HepG2 (cell line): ENCODE measurements at regions not wholly inside any gene's neighbourhood (a gene's known extent, or its start where the extent isn't known, plus 50 kb on each side); places are given as distances from the start of the nearest gene placed in this dataset.

Experiments
- ATAC-seq: fragments of 200-7000 bp; cut with Tn5 transposase; 3 replicates; pipeline ENCODE4 v1.9.1; 2020; ENCODE audit warnings: mild to moderate bottlenecking, moderate library complexity
- BruUV-seq: library from RNA; stranded (reverse); fragments of 400-500 nt; replicated peaks from 2 replicates; lab custom pipeline; 2021; lab: Mats Ljungman, UMichigan
- CTCF ChIA-PET: fragments of 300-600 bp; formaldehyde crosslinking; extraction: SDS; loops from one replicate; lab custom pipeline; 2021; ENCODE audit warnings: low total read pairs, inconsistent platforms, low intra/inter-chr PET ratio; lab: Yijun Ruan, JAX
- POLR2A ChIA-PET: fragments of 350-600 bp; sonication (Branson Sonifier 250); formaldehyde crosslinking; loops from one replicate; lab custom pipeline; 2020; ENCODE audit warnings: antibody characterized with exemption, inconsistent platforms; lab: Yijun Ruan, JAX
- DNase-seq: peaks from one replicate; pipeline ENCODE4 v3.0.0-alpha.2; 2015; ENCODE audit warnings: low spot score
- FAIRE-seq: peaks from 3 replicates; lab custom pipeline; 2011; peaks lifted over from hg19 to GRCh38; lab: Jason Lieb, UNC
- H2AFZ ChIP-seq: one replicate; pipeline ENCODE4 v1.6.1; 2011; ENCODE audit warnings: low read length, inconsistent platforms
- H3K27ac ChIP-seq: fragments of 300-600 bp; 3 replicates; pipeline ENCODE4 v1.8.0; 2011; ENCODE audit warnings: mixed run types, mild to moderate bottlenecking, mixed read lengths, low read length, inconsistent platforms; ENCODE audit not compliant: insufficient read depth; ENCODE audit errors: extremely low read length
- H3K27me3 ChIP-seq, 2 experiments: fragments of 200-600 bp in 1 of 2; 2 replicates in 1 of 2; 3 replicates in 1 of 2; pipeline versions ENCODE4 v1.6.0 to v1.8.0; 2011; ENCODE audit warnings: low read length in 2 of 2, mild to moderate bottlenecking in 2 of 2, moderate library complexity in 2 of 2, inconsistent platforms in 1 of 2; ENCODE audit not compliant: insufficient read depth in 2 of 2, control insufficient read depth in 1 of 2
- H3K36me3 ChIP-seq, 2 experiments: fragments of 200-600 bp in 1 of 2; replicated peaks in 1 of 2; 2 replicates in 1 of 2; 3 replicates in 1 of 2; pipeline versions ENCODE4 v1.5.1 to v1.8.0; 2011; ENCODE audit warnings: low read length in 2 of 2, inconsistent platforms in 1 of 2; ENCODE audit not compliant: insufficient read depth in 2 of 2, control insufficient read depth in 1 of 2
- H3K4me1 ChIP-seq: 2 replicates; pipeline ENCODE4 v1.5.1; 2012; ENCODE audit warnings: low read length, inconsistent platforms; ENCODE audit not compliant: insufficient read depth
- H3K4me2 ChIP-seq: 2 replicates; pipeline ENCODE4 v1.6.0; 2011; ENCODE audit warnings: low read depth, low read length, inconsistent platforms
- H3K4me3 ChIP-seq, 3 experiments: fragments of 200-600 bp in 1 of 3; sonication (generic), shearing (Covaris generic) in 1 of 3; replicated peaks in 1 of 3; 2 replicates each; pipeline ENCODE4 v1.5.1; 2011 to 2016; ENCODE audit warnings: low read length in 3 of 3, inconsistent platforms in 2 of 3, low read depth in 2 of 3, mild to moderate bottlenecking in 2 of 3, control low read depth in 1 of 3, mixed read lengths in 1 of 3; ENCODE audit not compliant: insufficient read depth in 1 of 3
- H3K79me2 ChIP-seq: one replicate; pipeline ENCODE4 v1.6.1; 2011; ENCODE audit warnings: low read length, inconsistent platforms; ENCODE audit not compliant: insufficient read depth
- H3K9ac ChIP-seq: 2 replicates; pipeline ENCODE4 v1.6.0; 2011; ENCODE audit warnings: mild to moderate bottlenecking, low read depth, low read length, inconsistent platforms; ENCODE audit not compliant: insufficient read depth
- H3K9me3 ChIP-seq: 2 replicates; pipeline ENCODE4 v1.5.1; 2012; ENCODE audit warnings: mild to moderate bottlenecking, low read length
- H4K20me1 ChIP-seq: 2 replicates; pipeline ENCODE4 v1.6.0; 2011; ENCODE audit warnings: inconsistent platforms, mild to moderate bottlenecking, low read length, moderate library complexity; ENCODE audit not compliant: insufficient read depth
- ARNT2 ChIP-seq: sonication (generic); formaldehyde crosslinking; IDR thresholded peaks from 2 replicates; pipeline ENCODE4 v1.8.0; 2022; ENCODE audit warnings: mild to moderate bottlenecking, low read depth, missing genetic modification reagents, moderate library complexity
- GLI4 ChIP-seq: sonication (generic); formaldehyde crosslinking; IDR thresholded peaks from 2 replicates; pipeline ENCODE4 v1.5.1; 2020; ENCODE audit warnings: missing genetic modification reagents, mild to moderate bottlenecking, moderate library complexity, borderline replicate concordance
- KAT2B ChIP-seq: fragments of 150-350 bp; IDR thresholded peaks from 2 replicates; pipeline ENCODE4 v1.6.1; 2014; ENCODE audit warnings: low read depth, low read length, borderline replicate concordance
- MAFG ChIP-seq: sonication (generic); formaldehyde crosslinking; IDR thresholded peaks from 2 replicates; pipeline ENCODE4 v1.5.1; 2020; ENCODE audit warnings: mild to moderate bottlenecking, missing genetic modification reagents
- NFIB ChIP-seq: sonication (generic); formaldehyde crosslinking; IDR thresholded peaks from 2 replicates; pipeline ENCODE4 v1.9.0; 2021; ENCODE audit warnings: missing genetic modification reagents, mild to moderate bottlenecking, borderline replicate concordance
- SKI ChIP-seq: fragments of 450-650 bp; IDR thresholded peaks from one replicate; pipeline ENCODE4 v1.6.1; 2018; ENCODE audit warnings: mild to moderate bottlenecking; ENCODE audit not compliant: partially characterized antibody
- ZNF17 ChIP-seq: sonication (generic); formaldehyde crosslinking; IDR thresholded peaks from 2 replicates; pipeline ENCODE4 v1.5.0; 2020; ENCODE audit warnings: mild to moderate bottlenecking, missing genetic modification reagents
- ZNF282 ChIP-seq: fragments of 450-650 bp; IDR thresholded peaks from 2 replicates; pipeline ENCODE4 v1.6.1; 2018; ENCODE audit not compliant: partially characterized antibody
- WGBS: methylation state at CpG from one replicate; pipeline ENCODE4 v1.1.6; 2017; ENCODE audit warnings: low lambda C conversion rate; 5-methylcytosine and 5-hydroxymethylcytosine counted together
- in situ Hi-C: cut with HindIII; loops from 2 replicates; pipeline ENCODE4 v1.10.0; 2017; ENCODE audit warnings: low pct_unique_long_range_greater_than_20kb; ENCODE audit not compliant: extremely low pct_ligation_motif_present
- intact Hi-C: fragments of 100-400 bp; cut with micrococcal nuclease; formaldehyde crosslinking; loops from one replicate; pipeline ENCODE4 v1.10.0; 2022; ENCODE audit not compliant: unreplicated experiment
- TF ChIP-seq, protein P1 (sequence below): sonication (generic); formaldehyde crosslinking; IDR thresholded peaks from 2 replicates; pipeline ENCODE4 v1.9.0; 2021; ENCODE audit warnings: missing genetic modification reagents, borderline replicate concordance
- TF ChIP-seq, protein P2 (sequence below): sonication (generic); formaldehyde crosslinking; IDR thresholded peaks from 2 replicates; pipeline ENCODE4 v1.5.1; 2020; ENCODE audit warnings: mild to moderate bottlenecking, missing genetic modification reagents, borderline replicate concordance
- TF ChIP-seq, protein P3 (sequence below): sonication (generic); formaldehyde crosslinking; IDR thresholded peaks from 2 replicates; pipeline ENCODE4 v1.4.0; 2020; ENCODE audit warnings: low read depth, mild to moderate bottlenecking, missing genetic modification reagents
- TF ChIP-seq, protein P4 (sequence below): IDR thresholded peaks from 2 replicates; pipeline ENCODE4 v1.6.1; 2016; ENCODE audit warnings: missing biosample characterization, missing genetic modification reagents, low read depth
- TF ChIP-seq, protein P5 (sequence below): fragments of 450-650 bp; IDR thresholded peaks from 2 replicates; pipeline ENCODE4 v1.6.1; 2017; ENCODE audit warnings: mild to moderate bottlenecking

DNA sequence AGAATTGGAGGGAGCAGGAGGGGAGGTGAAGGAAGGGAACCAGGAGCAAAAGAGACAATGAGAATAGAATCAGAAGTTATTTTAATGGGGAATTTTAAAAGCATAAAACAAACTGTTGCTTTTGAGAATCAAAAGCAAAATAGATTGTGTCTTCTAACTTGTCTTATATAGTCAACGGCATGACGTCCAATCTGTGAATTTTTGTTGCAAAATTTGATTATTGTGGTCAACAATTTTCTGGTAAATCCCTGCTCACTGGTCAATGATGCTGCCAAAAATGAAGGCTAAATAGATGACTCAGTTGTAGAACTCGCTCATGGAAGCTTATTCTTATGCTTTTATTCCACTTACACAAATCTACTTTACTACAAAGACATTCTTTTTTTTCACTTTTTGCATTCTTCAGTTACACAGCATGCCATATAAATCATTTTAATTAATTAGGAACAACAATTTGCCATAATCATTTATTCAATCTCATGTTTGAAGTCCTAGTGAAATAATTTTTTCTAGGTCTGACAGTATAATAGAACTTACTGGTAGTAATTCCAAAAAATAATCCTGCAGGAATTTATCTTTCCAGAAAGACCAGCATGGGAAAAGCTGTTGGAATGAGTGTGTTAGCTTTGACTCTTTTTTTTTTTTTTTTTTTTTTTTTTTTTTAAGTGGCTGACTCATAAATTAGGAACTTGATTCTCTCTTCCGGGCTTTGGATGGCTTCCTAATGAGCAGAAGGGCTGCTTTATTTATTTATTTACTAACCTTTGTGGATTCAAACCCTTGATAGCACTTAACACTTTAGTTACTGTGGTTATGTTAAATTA is 256.9 kb downstream of the SPRY2 start:
- Histone ChIP-seq H3K9ac (no peak overlapping the region), H3K4me2 (no peak overlapping the region), H3K4me1 (no peaks in the 10 kb centered on the region), H3K4me3 (no peak overlapping the region), H3K79me2 (no peaks in the 10 kb centered on the region), H2AFZ (no peak overlapping the region), H3K27ac (no peak overlapping the region), H3K36me3 (no peaks in the 10 kb centered on the region), H3K27me3 (no peaks in the 10 kb centered on the region), H3K9me3 (0 out of 2 replicates have a peak, but pooled peaks cover 4% of the 10 kb centered on the region), H4K20me1 (no peaks in the 10 kb centered on the region)
- FAIRE-seq (no peak), DNase-seq (no peak), ATAC-seq (no peak)
- WGBS = 6% methylated on average over 4 of the region's 4 CpGs
- in situ Hi-C loops = no loop called here
- CTCF ChIA-PET = no interaction called here
- intact Hi-C loops = no loop called here
- no TSS peak for BruUV-seq
- POLR2A ChIA-PET = no interaction called here
- no peak for TF ChIP-seq ZNF282
- no peak for TF ChIP-seq SKI
- TF ChIP-seq, protein P1, sequence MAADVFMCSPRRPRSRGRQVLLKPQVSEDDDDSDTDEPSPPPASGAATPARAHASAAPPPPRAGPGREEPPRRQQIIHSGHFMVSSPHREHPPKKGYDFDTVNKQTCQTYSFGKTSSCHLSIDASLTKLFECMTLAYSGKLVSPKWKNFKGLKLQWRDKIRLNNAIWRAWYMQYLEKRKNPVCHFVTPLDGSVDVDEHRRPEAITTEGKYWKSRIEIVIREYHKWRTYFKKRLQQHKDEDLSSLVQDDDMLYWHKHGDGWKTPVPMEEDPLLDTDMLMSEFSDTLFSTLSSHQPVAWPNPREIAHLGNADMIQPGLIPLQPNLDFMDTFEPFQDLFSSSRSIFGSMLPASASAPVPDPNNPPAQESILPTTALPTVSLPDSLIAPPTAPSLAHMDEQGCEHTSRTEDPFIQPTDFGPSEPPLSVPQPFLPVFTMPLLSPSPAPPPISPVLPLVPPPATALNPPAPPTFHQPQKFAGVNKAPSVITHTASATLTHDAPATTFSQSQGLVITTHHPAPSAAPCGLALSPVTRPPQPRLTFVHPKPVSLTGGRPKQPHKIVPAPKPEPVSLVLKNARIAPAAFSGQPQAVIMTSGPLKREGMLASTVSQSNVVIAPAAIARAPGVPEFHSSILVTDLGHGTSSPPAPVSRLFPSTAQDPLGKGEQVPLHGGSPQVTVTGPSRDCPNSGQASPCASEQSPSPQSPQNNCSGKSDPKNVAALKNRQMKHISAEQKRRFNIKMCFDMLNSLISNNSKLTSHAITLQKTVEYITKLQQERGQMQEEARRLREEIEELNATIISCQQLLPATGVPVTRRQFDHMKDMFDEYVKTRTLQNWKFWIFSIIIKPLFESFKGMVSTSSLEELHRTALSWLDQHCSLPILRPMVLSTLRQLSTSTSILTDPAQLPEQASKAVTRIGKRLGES (CRISPR knock-in tag) = no peak
- no peak for TF ChIP-seq GLI4
- TF ChIP-seq, protein P2, sequence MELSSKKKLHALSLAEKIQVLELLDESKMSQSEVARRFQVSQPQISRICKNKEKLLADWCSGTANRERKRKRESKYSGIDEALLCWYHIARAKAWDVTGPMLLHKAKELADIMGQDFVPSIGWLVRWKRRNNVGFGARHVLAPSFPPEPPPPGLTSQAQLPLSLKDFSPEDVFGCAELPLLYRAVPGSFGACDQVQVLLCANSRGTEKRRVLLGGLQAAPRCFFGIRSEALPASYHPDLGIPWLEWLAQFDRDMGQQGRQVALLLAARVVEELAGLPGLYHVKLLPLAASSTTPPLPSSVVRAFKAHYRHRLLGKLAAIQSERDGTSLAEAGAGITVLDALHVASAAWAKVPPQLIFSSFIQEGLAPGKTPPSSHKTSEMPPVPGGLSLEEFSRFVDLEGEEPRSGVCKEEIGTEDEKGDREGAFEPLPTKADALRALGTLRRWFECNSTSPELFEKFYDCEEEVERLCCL (CRISPR knock-in tag) = no peak
- TF ChIP-seq MAFG (CRISPR knock-in tag) = no peak
- TF ChIP-seq ZNF17 = no peak
- TF ChIP-seq, protein P3, sequence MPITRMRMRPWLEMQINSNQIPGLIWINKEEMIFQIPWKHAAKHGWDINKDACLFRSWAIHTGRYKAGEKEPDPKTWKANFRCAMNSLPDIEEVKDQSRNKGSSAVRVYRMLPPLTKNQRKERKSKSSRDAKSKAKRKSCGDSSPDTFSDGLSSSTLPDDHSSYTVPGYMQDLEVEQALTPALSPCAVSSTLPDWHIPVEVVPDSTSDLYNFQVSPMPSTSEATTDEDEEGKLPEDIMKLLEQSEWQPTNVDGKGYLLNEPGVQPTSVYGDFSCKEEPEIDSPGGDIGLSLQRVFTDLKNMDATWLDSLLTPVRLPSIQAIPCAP (CRISPR knock-in tag) = no peak
- no peak for TF ChIP-seq KAT2B
- TF ChIP-seq, protein P4, sequence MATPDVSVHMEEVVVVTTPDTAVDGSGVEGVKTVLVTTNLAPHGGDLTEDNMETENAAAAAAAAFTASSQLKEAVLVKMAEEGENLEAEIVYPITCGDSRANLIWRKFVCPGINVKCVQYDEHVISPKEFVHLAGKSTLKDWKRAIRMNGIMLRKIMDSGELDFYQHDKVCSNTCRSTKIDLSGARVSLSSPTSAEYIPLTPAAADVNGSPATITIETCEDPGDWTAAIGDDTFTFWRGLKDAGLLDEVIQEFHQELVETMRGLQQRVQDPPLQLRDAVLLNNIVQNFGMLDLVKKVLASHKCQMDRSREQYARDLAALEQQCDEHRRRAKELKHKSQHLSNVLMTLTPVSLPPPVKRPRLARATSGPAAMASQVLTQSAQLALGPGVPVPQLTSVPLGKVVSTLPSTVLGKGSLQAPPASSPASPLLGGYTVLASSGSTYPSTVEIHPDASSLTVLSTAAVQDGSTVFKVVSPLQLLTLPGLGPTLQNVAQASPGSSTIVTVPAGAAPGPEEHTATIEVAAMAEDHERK (CRISPR knock-in tag) = no peak
- TF ChIP-seq ARNT2 = no peak
- TF ChIP-seq NFIB (CRISPR knock-in tag) = no peak
- TF ChIP-seq, protein P5, sequence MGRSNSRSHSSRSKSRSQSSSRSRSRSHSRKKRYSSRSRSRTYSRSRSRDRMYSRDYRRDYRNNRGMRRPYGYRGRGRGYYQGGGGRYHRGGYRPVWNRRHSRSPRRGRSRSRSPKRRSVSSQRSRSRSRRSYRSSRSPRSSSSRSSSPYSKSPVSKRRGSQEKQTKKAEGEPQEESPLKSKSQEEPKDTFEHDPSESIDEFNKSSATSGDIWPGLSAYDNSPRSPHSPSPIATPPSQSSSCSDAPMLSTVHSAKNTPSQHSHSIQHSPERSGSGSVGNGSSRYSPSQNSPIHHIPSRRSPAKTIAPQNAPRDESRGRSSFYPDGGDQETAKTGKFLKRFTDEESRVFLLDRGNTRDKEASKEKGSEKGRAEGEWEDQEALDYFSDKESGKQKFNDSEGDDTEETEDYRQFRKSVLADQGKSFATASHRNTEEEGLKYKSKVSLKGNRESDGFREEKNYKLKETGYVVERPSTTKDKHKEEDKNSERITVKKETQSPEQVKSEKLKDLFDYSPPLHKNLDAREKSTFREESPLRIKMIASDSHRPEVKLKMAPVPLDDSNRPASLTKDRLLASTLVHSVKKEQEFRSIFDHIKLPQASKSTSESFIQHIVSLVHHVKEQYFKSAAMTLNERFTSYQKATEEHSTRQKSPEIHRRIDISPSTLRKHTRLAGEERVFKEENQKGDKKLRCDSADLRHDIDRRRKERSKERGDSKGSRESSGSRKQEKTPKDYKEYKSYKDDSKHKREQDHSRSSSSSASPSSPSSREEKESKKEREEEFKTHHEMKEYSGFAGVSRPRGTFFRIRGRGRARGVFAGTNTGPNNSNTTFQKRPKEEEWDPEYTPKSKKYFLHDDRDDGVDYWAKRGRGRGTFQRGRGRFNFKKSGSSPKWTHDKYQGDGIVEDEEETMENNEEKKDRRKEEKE = no peak
